HG02571 (cell line): ENCODE measurements at regions not wholly inside any gene's neighbourhood (a gene's known extent, or its start where the extent isn't known, plus 50 kb on each side); places are given as distances from the start of the nearest gene placed in this dataset.

Experiments
- ATAC-seq: cut with Tn5 transposase; IDR thresholded peaks from one replicate; pipeline ENCODE4 v1.9.1; 2021; ENCODE audit warnings: mild to moderate bottlenecking, moderate library complexity; ENCODE audit not compliant: unreplicated experiment

GRCh38 chr5:167643631-167644280 lies 647.7 kb upstream of the WWC1 start:
- no peak for ATAC-seq

GRCh38 chr5:167644619-167645018 lies 646.8 kb upstream of the WWC1 start:
- no peak for ATAC-seq

- ATAC-seq: no peak
Measured at GRCh38 chr5:167649471-167649870, 642.0 kb upstream of the WWC1 start.

- no peak for ATAC-seq
Measured at GRCh38 chr5:167652690-167653089, 638.8 kb upstream of the WWC1 start.

- ATAC-seq: no peak
Measured at GRCh38 chr5:167653645-167654106, 637.8 kb upstream of the WWC1 start.

GRCh38 chr5:167657016-167657415 lies 634.4 kb upstream of the WWC1 start:
- no peak for ATAC-seq

GRCh38 chr5:167658889-167659288 lies 632.6 kb upstream of the WWC1 start:
- ATAC-seq: no peak

GRCh38 chr5:167661605-167662004 lies 629.8 kb upstream of the WWC1 start:
- ATAC-seq: no peak

GRCh38 chr5:167664222-167664804 lies 627.1 kb upstream of the WWC1 start:
- ATAC-seq: no peak

GRCh38 chr5:167665841-167666375 lies 625.5 kb upstream of the WWC1 start:
- no peak for ATAC-seq

GRCh38 chr5:167671176-167671575 lies 620.3 kb upstream of the WWC1 start:
- no peak for ATAC-seq

- ATAC-seq: no peak
Measured at GRCh38 chr5:167673942-167674341, 617.5 kb upstream of the WWC1 start.

- no peak for ATAC-seq
Measured at GRCh38 chr5:167678481-167678880, 613.0 kb upstream of the WWC1 start.

- ATAC-seq: no peak
Measured at GRCh38 chr5:167684251-167684650, 607.2 kb upstream of the WWC1 start.

GRCh38 chr5:167688341-167689130 lies 602.9 kb upstream of the WWC1 start:
- no peak for ATAC-seq

GRCh38 chr5:167694325-167695147 lies 596.9 kb upstream of the WWC1 start:
- no peak for ATAC-seq

- no peak for ATAC-seq
Measured at GRCh38 chr5:167696558-167697314, 594.7 kb upstream of the WWC1 start.

GRCh38 chr5:167699432-167699831 lies 592.0 kb upstream of the WWC1 start:
- ATAC-seq: no peak

GRCh38 chr5:167701051-167701450 lies 590.4 kb upstream of the WWC1 start:
- no peak for ATAC-seq

- ATAC-seq: no peak
Measured at GRCh38 chr5:167702014-167702413, 589.4 kb upstream of the WWC1 start.
